HEK293T (cell line): ENCODE measurements at regions not wholly inside any gene's neighbourhood (a gene's known extent, or its start where the extent isn't known, plus 50 kb on each side); places are given as distances from the start of the nearest gene placed in this dataset.

Experiments
- ELF4 ChIP-seq: fragments of 450-650 bp; IDR thresholded peaks from 2 replicates; pipeline ENCODE4 v1.6.1; 2017; ENCODE audit warnings: antibody characterized with exemption
- FOXA1 ChIP-seq: fragments of 450-650 bp; IDR thresholded peaks from 2 replicates; pipeline ENCODE4 v1.6.1; 2016; ENCODE audit warnings: mild to moderate bottlenecking
- FOXK2 ChIP-seq: fragments of 450-650 bp; IDR thresholded peaks from 2 replicates; pipeline ENCODE4 v1.6.1; 2016; ENCODE audit warnings: mild to moderate bottlenecking
- FOXM1 ChIP-seq: fragments of 450-650 bp; IDR thresholded peaks from 2 replicates; pipeline ENCODE4 v1.6.1; 2017; ENCODE audit warnings: mild to moderate bottlenecking, borderline replicate concordance
- HDGF ChIP-seq: fragments of 450-650 bp; IDR thresholded peaks from 2 replicates; pipeline ENCODE4 v1.6.1; 2017; ENCODE audit warnings: antibody characterized with exemption, borderline replicate concordance
- PKNOX1 ChIP-seq: fragments of 450-650 bp; IDR thresholded peaks from 2 replicates; pipeline ENCODE4 v1.6.1; 2016
- SUZ12 ChIP-seq: fragments of 450-650 bp; IDR thresholded peaks from 2 replicates; pipeline ENCODE4 v1.6.1; 2016; ENCODE audit warnings: mild to moderate bottlenecking
- TARDBP ChIP-seq: fragments of 450-650 bp; IDR thresholded peaks from 2 replicates; pipeline ENCODE4 v1.6.1; 2016

DNA sequence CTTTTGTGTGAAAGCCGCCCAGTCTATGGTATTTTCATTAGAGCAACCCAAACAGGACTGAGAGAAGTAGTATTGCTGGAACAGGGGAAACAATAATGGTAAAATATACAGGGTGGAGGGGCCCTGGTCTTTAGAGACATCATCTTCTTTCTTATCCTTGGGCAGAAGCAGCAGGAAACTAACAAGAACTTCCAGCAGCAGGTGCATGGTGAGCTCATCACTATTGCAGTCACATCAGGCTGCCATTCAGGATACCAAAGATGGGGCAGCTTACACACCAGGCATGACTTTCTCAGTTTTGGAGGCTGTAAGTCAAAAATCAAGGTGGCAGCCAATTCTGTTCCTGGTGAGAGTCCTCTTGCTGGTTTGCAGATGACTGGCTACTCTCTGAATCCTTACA, 478.3 kb upstream of the RUNX1 start:
- TF ChIP-seq SUZ12 (no peak), HDGF (no peak), FOXK2 (no peak), FOXA1 (no peak), PKNOX1 (no peak), FOXM1 (no peak), ELF4 (no peak), TARDBP (no peak)
